ENCODE measurements at regions not wholly inside any gene's neighbourhood (a gene's known extent, or its start where the extent isn't known, plus 50 kb on each side); places are given as distances from the start of the nearest gene placed in this dataset.

DNA sequence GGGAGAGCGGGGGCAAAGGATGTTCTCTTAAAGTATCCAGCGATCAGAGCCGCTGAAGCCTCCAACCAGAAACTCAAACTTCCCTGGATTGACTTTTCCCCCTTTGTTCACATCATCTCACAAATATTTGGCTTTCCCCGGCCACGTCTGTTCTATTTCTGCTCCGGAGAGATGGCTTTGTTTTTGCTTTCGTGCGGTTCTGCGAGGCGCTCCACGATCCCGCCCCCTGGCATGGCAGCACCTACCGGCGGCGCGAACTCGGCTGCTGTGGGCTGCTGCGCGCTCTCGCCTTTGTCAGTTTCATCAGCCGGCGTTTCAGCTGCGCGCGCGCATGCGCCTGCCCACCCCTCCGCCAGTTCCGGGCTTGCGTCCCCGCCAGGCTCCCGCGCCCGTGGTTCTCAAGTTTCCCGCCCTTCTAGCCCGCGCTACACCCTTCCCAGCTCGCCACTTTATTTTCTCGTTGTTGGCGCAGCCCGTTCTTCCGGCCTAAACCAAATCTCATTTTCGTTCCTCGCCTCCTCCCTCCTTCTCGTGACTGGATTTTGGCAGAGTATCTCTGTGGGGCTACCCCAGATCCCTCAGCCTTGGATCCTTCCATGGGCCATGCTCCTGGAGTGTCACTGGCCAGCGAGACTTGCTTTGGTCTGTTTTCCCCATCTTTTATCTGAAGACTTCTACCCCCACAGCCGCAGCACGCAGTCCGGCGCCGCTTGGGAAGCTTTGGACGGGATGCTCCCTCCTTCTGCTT lies 98.0 kb downstream of the INSIG2 start:
- DNase-seq (ENCODE audit: low read depth) = peak; percentile 86

DNA sequence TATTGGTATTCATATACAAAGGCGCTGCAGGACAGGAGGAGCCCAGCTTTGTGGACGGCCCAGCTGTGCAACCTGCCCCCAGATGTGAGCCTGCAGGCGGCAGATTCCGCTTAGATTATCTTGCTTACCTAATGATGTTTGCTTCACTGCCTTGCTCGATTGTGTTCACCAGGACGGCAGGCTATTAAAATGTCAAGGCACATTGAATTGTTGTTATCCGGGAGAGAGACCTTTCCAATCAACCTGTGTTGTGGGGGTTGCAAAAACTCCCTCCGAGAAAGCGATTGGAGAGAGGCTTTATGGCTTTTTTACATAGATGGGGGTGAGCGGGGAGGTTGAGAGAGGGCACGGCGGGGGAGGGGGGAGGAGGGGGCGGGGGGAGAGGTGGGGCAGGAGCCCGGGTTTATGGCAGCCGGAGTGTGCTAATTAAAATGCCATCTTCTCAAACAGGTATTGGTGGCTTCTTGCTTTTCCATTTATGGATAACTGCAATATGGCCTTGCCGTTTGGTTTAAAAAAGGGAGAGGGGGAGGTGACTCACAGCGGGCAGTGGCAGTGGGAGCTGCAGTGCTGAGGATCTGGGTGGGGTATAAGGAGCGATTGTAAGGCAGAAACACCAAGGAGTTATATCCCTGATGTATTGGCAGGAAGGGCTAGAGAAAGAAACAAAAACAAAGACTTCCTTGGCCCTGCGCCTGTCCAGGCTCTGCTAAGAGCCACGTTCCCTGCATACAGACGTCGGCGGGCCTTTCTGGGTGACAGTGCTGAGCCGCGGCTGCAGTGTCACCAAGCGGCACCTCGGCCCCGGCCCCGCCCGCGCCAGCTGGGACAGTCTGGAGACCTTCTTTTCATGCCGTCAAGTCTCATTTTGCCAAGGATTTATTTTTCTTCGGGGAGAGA lies 97.2 kb downstream of the INSIG2 start:
- peak; percentile 44 for DNase-seq (ENCODE audit: low read depth)

DNA sequence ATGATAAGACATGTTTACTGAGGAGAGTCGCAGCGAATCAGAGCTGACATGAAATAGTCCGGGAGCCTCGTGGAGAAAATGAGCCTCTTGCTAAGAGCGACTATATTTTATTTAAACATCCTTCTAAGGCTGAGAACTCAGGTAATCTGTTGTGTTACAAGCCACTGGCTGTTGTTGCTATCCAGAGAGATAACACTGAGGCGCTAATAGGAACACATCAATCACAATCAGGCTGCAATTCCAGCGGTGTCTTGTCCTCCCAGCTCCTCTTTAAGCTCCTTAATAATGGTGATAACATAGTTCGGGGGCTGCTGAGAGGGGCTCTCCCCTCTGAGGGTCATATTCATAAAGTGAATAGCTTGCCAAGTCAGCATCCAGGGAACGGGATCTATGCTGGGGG lies 95.1 kb downstream of the INSIG2 start:
- no peak for DNase-seq (ENCODE audit: low read depth)

- DNase-seq (ENCODE audit: low read depth) = no peak
Observed at GRCh38 chr2:118179445-118179844, 91.2 kb downstream of the INSIG2 start.

DNA sequence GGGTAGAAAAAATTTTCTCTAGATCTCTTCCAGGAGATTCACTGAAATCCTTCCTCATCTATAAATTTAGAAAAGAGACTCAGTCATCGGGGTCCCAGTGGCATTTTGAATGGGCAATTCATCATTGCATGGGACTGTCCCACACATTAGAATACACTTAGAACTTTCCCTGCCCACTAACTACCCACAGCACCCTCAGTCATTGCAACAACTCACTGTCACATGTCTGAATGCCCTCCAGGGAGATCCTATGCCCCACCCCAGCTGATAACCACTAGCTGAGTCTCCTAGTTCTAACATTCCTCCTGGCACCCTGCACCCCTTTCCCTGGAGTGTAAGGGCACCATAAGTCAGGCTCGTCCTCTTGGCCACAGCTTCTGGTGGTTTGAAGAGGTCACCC lies 89.6 kb downstream of the INSIG2 start:
- DNase-seq (ENCODE audit: low read depth) = no peak

DNA sequence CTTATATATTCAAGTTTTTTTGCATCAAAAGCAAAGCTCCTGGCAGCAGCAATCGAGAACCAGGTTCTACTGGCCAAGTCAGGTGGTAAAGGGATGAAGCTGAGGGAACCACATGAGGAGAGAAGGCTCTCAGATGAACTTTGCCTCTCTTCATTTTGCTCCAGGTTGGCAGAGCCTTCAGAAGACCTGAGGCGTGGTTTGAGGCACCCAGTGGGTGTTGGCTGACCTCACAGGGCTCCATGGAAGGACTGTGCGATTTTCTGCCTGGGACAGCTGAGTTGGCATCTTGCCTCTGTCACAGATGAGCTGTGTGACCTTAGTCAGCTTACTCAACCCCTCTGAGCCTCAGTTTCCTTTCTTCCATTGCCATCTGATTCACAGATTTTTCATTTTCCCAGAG lies 89.0 kb downstream of the INSIG2 start:
- DNase-seq (ENCODE audit: low read depth) = no peak

GRCh38 chr2:118176601-118177000 lies 88.3 kb downstream of the INSIG2 start:
- DNase-seq (ENCODE audit: low read depth) = no peak

DNA sequence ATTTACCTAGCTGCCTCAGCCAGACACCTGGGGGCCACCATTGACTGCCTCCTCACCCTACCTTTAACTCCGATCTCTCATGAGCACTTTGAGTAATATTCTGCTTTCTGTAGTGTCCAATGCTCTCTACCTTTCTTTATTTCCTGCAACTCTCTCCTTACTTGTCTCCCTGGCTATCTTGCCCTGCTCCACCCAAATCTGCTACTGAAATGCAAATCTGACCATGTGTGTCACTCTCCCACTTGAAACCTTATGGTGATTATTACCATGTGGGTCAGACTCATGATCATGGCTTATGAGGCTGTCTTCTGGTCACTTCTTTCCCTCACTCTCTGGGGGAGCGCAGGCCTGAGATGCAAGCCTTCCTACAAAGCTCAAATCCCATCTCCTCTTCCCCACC lies 83.3 kb downstream of the INSIG2 start:
- no peak for DNase-seq (ENCODE audit: low read depth)

GRCh38 chr2:118169359-118170005 lies 81.2 kb downstream of the INSIG2 start:
- DNase-seq (ENCODE audit: low read depth) = no peak

DNA sequence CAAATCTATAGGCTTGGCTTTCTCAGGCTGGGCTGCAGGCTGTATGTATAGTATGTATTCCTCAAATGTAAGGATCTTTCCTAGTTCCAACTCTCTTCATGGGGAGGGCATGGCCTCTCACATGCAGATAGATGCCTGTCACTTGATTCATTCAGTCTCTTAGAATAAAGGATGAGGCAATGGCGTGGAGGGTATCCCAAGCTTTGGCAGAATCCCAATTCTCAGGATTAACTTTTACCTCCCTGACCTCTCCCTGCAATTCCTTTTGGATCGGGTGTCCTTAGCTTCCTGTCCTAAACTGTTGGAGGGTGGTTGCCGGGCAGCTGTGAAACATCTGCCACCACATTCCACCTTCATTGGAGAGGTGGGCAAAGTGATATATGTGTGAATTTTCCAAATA lies 80.3 kb downstream of the INSIG2 start:
- DNase-seq (ENCODE audit: low read depth) = no peak

GRCh38 chr2:118167026-118167425 lies 78.8 kb downstream of the INSIG2 start:
- no peak for DNase-seq (ENCODE audit: low read depth)

DNA sequence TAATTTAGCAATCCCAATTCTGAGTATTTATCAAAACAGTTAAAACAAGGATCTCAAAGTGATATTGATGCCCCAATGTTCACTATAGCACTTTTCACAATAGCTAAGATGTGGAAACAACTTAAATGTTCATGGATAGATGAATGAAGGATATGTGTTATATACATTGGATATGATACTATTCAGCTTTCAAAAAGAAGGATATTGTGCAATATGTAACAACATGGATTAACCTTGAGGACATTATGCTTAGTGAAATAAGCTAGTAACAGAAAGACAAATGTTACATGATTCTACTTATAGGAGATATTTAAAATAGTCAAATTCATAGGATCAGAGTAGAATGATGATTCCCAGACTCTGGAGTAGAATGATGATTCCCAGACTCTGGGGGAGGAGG lies 78.0 kb downstream of the INSIG2 start:
- DNase-seq (ENCODE audit: low read depth) = no peak

GRCh38 chr2:118165595-118165994 lies 77.3 kb downstream of the INSIG2 start:
- DNase-seq (ENCODE audit: low read depth) = no peak

Measured in stimulated activated CD8-positive, alpha-beta memory T cell treated with anti-CD3 and anti-CD28 coated beads, Interleukin-4, amount 100 ng/mL, for 24 hours (primary cell).